ENCODE measurements at regions not wholly inside any gene's neighbourhood (a gene's known extent, or its start where the extent isn't known, plus 50 kb on each side); places are given as distances from the start of the nearest gene placed in this dataset.

DNA sequence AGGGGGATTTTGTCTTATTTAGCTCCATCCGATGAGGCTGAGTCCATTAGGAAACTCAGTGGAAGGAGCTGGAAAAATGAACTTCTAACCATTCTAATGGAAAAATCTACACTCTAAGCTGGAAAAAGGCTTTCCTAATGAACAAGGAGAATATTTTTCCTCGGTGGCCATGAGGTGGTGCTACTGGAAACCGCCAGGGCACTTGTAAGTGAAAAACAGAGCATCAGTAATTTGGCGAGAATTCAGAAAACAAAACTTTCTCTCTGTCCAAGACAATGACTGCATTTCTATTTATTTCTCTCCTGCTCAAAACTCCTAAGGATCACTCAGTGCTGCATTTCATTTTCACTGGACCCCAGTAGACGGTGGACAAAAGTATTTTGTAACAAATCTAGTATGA is 237.6 kb downstream of the TENT4A start:
- no peak for DNase-seq (ENCODE audit: low read depth)
- TF ChIP-seq, protein P1, sequence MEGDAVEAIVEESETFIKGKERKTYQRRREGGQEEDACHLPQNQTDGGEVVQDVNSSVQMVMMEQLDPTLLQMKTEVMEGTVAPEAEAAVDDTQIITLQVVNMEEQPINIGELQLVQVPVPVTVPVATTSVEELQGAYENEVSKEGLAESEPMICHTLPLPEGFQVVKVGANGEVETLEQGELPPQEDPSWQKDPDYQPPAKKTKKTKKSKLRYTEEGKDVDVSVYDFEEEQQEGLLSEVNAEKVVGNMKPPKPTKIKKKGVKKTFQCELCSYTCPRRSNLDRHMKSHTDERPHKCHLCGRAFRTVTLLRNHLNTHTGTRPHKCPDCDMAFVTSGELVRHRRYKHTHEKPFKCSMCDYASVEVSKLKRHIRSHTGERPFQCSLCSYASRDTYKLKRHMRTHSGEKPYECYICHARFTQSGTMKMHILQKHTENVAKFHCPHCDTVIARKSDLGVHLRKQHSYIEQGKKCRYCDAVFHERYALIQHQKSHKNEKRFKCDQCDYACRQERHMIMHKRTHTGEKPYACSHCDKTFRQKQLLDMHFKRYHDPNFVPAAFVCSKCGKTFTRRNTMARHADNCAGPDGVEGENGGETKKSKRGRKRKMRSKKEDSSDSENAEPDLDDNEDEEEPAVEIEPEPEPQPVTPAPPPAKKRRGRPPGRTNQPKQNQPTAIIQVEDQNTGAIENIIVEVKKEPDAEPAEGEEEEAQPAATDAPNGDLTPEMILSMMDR (IDR thresholded peaks at IDR 0.05; ENCODE audit: insufficient read depth, low read depth, low read length, missing control alignments): no peak
- no peak overlapping the region for H3K4me3 ChIP-seq (ENCODE audit: low read depth, low read length)

DNA sequence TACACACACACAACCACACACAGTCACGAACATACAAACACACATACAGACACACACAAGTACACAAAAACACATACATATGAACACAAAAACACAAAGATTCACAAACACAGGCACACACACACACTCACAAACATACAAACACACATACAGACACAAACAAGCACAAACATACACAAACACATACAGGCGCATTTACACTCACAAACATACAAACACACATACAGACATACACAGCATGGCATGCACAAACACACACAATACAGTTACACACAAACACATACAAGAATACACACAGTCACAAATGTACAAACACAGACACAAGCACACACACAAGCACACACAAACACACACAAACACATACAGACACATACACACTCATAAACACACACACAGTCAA is 247.9 kb downstream of the TENT4A start:
- DNase-seq (ENCODE audit: low read depth): no peak
- TF ChIP-seq, protein P1 (IDR thresholded peaks at IDR 0.05; ENCODE audit: insufficient read depth, low read depth, low read length, missing control alignments): no peak
- no peak overlapping the region for H3K4me3 ChIP-seq (ENCODE audit: low read depth, low read length)

DNA sequence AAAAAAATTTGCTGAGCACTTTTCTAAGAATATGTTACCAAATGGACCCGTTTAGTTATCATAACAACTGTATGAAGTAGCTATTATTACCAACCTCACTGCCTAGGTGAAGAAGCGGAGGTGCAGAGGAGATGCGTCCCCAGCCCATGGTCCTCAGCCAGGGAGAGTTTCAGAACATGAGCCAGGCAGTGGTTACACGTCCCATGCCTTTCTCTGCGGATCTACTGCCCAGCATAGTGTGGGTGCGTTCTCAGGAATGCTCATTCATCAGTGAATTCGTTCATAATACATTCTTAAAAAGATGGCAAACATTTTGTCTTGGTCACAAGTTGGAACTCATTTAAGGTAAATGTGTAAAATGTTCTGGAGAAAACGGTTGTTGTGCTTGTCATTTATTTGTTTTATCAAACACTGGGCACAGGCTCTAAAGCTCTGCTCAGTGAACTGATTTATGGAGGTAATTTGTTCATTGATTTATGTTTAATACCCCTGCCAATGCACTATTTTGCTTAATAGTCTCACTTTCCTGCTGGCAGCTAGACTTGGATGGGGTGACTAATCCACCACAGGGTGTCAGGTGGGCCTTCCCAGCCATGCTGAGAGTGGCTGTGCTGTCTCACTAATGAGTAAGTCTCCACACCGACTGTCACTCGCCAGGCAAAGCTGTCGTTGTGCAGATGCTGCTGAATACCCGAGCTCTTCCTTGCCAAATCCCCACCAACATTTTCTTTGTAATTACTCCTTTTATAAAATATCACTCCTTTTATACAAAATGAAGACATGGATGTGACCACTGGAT is 248.8 kb downstream of the TENT4A start:
- no peak overlapping the region for H3K4me3 ChIP-seq (ENCODE audit: low read depth, low read length)
- no peak for DNase-seq (ENCODE audit: low read depth)
- TF ChIP-seq, protein P1 (IDR thresholded peaks at IDR 0.05; ENCODE audit: insufficient read depth, low read depth, low read length, missing control alignments): no peak

DNA sequence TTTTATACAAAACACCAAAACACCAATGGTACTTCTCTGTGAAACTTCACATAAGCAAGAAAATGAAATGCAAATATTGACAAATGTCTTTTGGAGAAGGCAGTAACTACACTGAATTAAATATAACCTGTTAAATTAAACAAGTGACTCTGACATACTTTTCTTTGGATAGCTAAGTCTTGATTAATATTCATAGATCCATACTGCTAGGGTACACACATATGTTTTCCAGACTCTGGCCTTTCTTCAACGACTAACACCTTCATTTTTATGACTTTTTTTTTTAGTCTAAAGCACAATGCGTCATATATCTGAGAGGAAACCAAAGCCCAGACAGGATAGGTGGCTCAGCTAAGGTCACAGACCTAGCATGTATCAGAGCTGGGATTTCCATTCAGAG is 263.7 kb downstream of the TENT4A start:
- H3K4me3 ChIP-seq (ENCODE audit: low read depth, low read length): no peak overlapping the region
- no peak for DNase-seq (ENCODE audit: low read depth)
- TF ChIP-seq, protein P1 (IDR thresholded peaks at IDR 0.05; ENCODE audit: insufficient read depth, low read depth, low read length, missing control alignments): no peak

DNA sequence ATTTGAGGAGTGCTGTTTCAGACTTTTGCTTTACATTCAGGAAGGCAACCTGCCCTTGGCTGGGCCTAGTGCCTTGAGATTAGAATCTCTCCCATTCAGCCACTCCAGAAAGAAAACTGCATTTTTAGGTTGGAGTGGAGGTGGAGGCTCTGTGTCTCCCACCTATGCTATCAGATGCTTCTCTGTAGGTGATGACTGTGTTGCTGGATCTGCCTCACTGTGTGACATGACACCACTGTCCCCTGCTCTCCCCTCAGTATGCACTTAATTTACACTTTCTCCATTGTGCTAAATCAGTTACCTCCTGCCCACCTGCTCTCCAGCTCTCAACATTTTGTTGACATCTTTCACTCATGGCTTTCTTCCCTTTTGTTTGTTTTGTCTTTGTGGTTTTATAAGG is 265.8 kb downstream of the TENT4A start:
- TF ChIP-seq, protein P1 (IDR thresholded peaks at IDR 0.05; ENCODE audit: insufficient read depth, low read depth, low read length, missing control alignments): no peak
- no peak for DNase-seq (ENCODE audit: low read depth)

DNA sequence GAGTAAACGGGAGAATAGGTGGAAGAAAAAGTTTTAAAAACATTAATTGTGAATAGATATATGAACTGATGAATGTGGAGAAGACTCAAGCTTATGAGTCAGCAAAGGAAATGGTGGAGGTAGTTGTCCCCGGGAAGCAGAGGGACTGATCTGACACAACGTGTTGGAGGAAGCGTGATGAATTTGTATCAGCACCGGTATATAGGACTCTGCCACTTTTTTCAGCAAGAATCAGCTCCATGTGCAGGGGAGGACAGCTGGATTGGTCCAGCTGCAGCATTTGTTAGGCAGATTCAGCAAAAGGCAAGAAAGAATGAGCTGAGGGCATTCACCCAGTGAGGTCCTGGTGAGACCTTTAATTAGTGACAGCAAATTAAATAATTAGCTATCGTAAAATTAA is 276.0 kb downstream of the TENT4A start:
- no peak overlapping the region for H3K4me3 ChIP-seq (ENCODE audit: low read depth, low read length)
- TF ChIP-seq, protein P1 (IDR thresholded peaks at IDR 0.05; ENCODE audit: insufficient read depth, low read depth, low read length, missing control alignments): no peak
- DNase-seq (ENCODE audit: low read depth): no peak

More for the DNA sequence above, 265.8 kb downstream of the TENT4A start:
- H3K4me3 ChIP-seq (ENCODE audit: low read depth, low read length): no peak overlapping the region

DNA sequence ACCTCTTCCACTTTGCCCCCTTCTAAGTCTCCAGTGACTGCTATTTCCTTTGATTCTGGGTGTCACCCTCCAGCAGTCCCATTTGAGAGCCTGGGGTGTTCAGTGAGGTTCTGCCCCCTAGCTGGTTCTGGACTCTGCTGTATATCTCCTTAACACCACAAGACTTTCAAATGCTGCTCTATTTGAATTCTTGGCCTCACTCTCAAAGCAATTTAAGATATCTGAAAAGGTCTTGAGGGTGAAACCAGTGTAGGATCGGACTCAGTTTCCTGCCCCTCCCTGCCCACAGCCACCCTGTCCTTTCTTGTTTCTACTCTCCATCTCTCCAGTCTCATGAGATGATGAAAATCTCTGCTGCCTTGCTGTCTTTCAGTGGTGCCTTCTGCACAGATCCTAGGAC is 280.9 kb downstream of the TENT4A start:
- DNase-seq (ENCODE audit: low read depth): no peak
- TF ChIP-seq, protein P1 (IDR thresholded peaks at IDR 0.05; ENCODE audit: insufficient read depth, low read depth, low read length, missing control alignments): no peak
- no peak overlapping the region for H3K4me3 ChIP-seq (ENCODE audit: low read depth, low read length)

Data from GM12865 (cell line).